Middle frontal gyrus (tissue), 1 donor: ENCODE measurements at regions not wholly inside any gene's neighbourhood (a gene's known extent, or its start where the extent isn't known, plus 50 kb on each side); places are given as distances from the start of the nearest gene placed in this dataset.

ENCODE experiments used
- DNase-seq: peaks from one replicate; pipeline ENCODE4 v3.0.0-alpha.2; 2015; ENCODE audit warnings: low spot score; ENCODE audit errors: extremely low spot score

- DNase-seq, result no peak
These were observed 570.0 kb upstream of the ZNF608 start for GRCh38 chr5:125316391-125316790.

- no peak for DNase-seq
These were observed 570.6 kb upstream of the ZNF608 start for GRCh38 chr5:125316915-125317535.

DNA sequence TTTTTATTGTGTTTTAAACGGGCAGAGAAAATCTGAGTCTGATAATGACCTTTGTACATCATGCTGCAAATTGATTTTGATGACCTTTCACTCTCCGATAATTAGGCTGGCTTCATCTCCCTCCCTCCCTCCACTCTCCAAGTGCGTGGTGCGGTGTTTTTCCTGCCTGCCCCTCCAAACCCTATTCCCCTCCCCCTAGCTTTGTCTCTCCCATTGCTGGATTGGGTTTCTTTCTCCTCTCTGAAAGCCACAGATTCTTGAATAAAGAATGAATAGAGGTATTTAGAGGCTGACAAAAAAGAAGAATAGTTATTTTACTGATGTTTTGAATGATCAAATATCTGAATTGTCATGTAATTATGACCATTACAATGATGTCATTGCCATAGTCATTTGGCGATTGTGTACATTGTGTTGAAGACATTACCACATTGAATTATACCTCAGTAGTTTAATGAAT lies 571.1 kb upstream of the ZNF608 start:
- DNase-seq, result no peak

DNA sequence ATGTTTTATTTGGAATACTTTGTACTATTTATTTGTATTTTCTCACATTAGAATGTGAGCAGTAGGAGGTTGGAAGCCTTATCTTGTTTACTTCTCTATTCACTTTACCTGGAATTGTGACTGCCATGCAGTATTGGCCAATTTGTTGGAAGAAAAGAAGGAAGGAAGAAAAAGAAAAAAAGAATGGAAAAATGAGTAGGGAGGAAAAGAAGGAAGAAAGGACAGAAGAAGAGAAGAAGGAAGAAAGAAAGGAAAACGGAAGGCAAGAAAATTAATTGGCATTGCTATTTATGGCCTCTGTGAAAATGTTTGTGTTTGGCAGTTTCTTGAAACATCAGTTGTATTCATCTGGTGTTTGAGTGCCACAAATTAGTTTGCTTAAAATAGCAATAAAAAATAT lies 575.2 kb upstream of the ZNF608 start:
- DNase-seq, result no peak

- DNase-seq, result no peak
These were observed 577.2 kb upstream of the ZNF608 start for GRCh38 chr5:125323613-125324012.

DNA sequence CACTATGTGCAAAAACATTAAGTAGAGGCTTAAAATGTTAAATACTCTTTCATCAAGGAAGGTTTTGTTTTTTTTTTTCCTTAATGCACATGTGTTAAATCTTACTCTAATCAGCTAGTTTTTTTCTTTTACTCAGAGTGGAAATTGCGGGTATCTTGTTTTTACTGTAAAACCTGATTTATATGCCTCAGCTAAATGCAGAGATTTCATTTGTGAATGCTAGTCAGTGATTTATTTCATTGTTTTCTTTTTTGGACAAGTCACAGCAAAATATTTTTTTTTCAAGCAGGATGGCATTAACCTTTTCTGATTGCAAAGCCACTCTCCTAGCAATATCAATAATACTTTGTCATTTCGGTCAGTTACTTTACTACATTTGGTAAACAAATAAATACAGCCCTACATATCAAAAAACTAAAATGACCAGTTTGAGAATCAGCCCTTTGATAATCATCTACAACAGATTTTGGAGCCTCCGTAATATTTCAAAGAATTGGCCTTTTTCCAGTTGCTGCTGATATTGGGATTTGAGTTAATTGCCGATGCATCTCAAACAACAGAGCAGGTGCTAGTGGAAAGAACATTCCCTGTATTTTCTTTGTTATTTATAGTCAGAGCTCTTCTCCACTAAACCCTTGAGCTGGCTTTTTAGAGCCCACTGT lies 579.2 kb upstream of the ZNF608 start:
- no peak for DNase-seq

DNA sequence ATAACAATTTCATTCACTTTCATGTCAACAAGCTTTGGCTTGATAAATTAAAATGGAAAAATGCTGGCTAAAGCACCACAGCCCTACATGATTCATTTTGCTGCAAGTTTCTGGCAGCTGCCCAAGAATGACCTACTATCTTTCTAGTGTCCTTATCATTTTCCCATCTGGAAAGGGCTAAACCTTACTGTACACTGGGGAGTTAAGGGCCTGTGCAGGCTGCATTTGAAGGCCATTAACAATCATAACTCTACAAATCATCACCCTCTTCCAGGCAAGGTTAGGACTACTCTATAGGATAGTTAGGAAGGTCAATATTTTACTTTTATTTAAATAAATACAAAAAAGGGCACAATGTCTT lies 579.7 kb upstream of the ZNF608 start:
- DNase-seq, result no peak

DNA sequence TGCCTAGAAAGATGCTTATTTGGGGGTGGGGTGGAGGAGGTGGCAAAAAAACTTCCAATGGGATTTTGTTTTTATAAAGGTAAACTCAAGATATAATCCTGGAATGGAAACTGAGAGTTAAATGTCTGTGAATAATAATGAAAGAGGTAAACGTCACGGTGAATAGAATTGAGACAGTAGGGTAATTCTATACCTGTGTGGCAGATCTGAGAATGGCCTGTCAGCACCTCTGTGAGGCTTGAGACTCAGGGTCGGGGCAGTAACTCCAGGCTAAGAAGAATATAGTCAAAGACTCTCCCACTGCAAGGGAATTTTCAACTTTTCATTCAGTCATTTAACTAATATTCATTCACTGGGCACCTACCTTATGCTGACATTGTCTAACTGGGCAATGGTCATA lies 581.2 kb upstream of the ZNF608 start:
- DNase-seq, result no peak

- DNase-seq, result no peak
These were observed 585.7 kb upstream of the ZNF608 start for GRCh38 chr5:125331987-125332598.

GRCh38 chr5:125333416-125333815 lies 587.0 kb upstream of the ZNF608 start:
- DNase-seq, result no peak

GRCh38 chr5:125336401-125336800 lies 590.0 kb upstream of the ZNF608 start:
- no peak for DNase-seq

GRCh38 chr5:125337294-125337693 lies 590.9 kb upstream of the ZNF608 start:
- DNase-seq, result no peak

DNA sequence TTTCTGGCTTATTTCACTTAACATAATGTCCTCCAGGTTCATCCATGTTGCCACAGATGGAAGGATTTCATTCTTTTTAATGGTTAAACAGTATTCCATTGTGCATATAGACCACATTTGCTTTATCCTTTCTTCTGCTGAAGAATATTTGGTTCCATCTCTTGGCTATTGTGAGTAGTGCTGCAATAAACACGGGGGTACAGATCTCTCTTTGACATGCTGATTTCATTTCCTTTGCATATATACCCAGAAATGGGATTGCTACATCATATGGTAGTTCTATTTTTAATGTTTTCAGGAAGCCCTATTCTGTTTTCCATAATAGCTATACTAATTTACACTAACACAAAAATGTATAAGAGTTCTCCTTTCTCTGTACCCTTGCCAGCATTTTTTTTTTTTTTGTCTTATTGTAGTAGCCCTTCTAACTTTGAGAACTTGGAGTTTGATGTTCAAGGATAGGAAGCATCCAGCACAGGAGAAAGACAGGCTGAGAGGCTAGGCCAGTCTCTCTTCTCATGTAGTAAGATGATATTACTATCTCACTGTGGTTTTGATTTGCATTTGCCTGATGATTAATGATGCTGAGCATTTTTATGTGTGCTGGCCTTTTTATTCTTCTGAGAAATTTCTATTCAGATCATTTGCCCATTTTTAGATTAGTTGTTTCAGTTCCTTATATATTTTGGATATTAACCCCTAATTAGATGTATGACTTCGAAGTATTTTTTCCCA lies 592.2 kb upstream of the ZNF608 start:
- no peak for DNase-seq

- no peak for DNase-seq
These were observed 595.0 kb upstream of the ZNF608 start for GRCh38 chr5:125341436-125341835.

- DNase-seq, result no peak
These were observed 596.6 kb upstream of the ZNF608 start for GRCh38 chr5:125343015-125343414.

DNA sequence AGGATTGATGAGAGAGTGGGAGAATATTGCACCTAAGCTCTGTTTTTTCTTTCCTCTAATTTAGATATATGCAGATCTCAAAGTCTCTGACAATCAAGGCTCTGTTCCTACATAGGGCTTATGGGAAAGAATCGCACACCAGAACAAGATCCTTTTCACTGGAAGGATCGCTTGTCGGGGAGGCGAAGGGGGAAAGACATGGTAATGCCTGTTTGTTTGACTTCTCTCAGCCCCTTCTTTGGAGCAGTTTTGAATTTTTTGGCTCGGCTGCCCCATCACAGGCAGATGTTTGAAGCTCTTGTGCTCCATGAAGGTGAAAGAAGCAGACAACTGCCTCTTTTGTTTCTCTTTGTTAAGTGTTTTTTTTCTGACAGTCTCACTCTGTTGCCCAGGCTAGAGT lies 599.9 kb upstream of the ZNF608 start:
- DNase-seq, result no peak

DNA sequence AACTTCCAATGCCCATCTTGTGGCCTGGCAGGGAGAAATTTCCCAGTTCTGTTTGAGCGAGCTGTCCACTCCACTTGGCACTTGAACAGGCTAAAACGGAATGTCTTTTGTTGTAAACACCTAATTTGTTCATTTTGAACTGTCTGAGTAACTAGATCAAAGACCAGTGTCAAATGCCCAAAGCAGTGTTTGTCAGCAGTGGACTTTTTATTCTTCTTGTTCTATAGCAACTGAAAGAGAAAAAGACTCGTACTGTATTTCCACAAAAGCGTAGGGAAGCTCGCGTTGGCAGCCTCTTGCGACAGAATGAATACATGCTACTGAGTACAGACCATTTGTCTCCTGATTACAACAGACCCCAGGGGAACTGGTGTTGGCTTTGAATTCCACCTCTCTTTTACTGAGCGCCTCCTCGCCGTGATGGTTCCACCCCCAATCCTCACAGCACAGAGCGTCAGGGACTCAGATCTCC lies 601.8 kb upstream of the ZNF608 start:
- no peak for DNase-seq

GRCh38 chr5:125348936-125349831 lies 602.7 kb upstream of the ZNF608 start:
- no peak for DNase-seq

DNA sequence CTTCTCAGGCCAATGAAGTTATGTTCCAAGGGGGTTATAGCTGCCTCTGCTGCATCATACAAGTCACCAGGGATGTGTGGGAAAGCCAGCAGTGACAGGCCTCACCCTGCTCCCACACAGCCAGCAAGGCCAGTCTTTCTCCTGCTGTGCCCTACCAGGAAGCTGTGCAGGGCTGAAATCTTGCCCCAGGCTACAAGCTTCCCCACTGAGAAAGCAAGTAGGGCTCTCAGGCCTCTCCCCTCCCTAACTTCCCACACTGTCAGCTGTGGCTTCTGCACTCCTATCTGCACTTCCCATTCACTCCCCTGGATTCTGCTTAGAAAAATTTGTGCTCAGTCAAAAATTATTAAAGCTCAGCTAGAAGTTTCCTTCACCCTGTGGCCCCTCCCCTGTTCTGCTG lies 611.2 kb upstream of the ZNF608 start:
- DNase-seq, result no peak

DNA sequence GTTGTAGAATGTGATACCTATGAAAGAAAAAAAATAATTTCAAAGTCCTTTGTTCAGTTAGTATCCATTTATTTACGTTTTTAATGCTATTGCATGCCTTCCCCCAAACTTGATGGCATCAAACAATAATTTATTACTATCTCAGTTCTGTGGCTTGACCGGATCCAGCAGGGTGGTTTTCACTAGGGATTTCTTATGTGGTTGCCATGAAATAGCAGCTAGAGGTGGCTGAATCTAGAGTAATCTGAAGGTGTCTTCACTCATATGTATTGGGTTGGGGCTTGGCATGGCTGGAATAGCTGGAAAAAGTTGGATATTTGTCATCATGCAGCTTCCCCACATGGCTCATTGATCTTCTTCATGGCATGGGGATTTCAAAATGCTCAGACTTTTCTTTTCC lies 619.3 kb upstream of the ZNF608 start:
- no peak for DNase-seq

GRCh38 chr5:125367702-125368101 lies 621.3 kb upstream of the ZNF608 start:
- no peak for DNase-seq
